OCI-LY7 (cell line): ENCODE measurements at regions not wholly inside any gene's neighbourhood (a gene's known extent, or its start where the extent isn't known, plus 50 kb on each side); places are given as distances from the start of the nearest gene placed in this dataset.

Source experiments
- BruUV-seq: library from RNA; stranded (reverse); fragments of 400-500 nt; replicated peaks from 2 replicates; lab custom pipeline; 2021; lab: Mats Ljungman, UMichigan
- CTCF ChIA-PET: fragments of 300-600 bp; sonication (Branson Sonifier 250); formaldehyde crosslinking; loops from one replicate; lab custom pipeline; 2022; ENCODE audit warnings: antibody characterized with exemption; ENCODE audit not compliant: unreplicated experiment; lab: Charles Lee
- POLR2A ChIA-PET: fragments of 300-600 bp; sonication (Branson Sonifier 250); formaldehyde crosslinking; loops from one replicate; lab custom pipeline; 2022; ENCODE audit warnings: antibody characterized with exemption; lab: Charles Lee
- DNase-seq: peaks from one replicate; pipeline ENCODE4 v3.0.0-alpha.2; 2015; ENCODE audit warnings: low spot score
- H2AFZ ChIP-seq: fragments of 200-600 bp; sonication (generic), shearing (Covaris generic); 2 replicates; pipeline ENCODE4 v1.6.1; 2014; ENCODE audit warnings: mild to moderate bottlenecking, antibody characterized with exemption, low read length, moderate library complexity
- H3K27ac ChIP-seq: fragments of 200-600 bp; sonication (generic); 2 replicates; pipeline ENCODE4 v1.5.1; 2014; ENCODE audit warnings: mixed run types, low read depth, mild to moderate bottlenecking, moderate library complexity, low read length, inconsistent platforms; ENCODE audit not compliant: poor library complexity, severe bottlenecking
- H3K36me3 ChIP-seq: fragments of 200-600 bp; sonication (generic); 2 replicates; pipeline ENCODE4 v1.6.1; 2014; ENCODE audit warnings: mild to moderate bottlenecking, antibody characterized with exemption, low read length, moderate library complexity, mixed read lengths; ENCODE audit not compliant: insufficient read depth
- H3K4me1 ChIP-seq: fragments of 200-600 bp; sonication (generic); 2 replicates; pipeline ENCODE4 v1.5.1; 2014; ENCODE audit warnings: mild to moderate bottlenecking, low read length; ENCODE audit not compliant: insufficient read depth, poor library complexity, severe bottlenecking
- H3K4me2 ChIP-seq: fragments of 200-600 bp; sonication (generic); 2 replicates; pipeline ENCODE4 v1.6.1; 2014; ENCODE audit warnings: mild to moderate bottlenecking, low read length
- H3K4me3 ChIP-seq: fragments of 200-600 bp; sonication (generic); 2 replicates; pipeline ENCODE4 v1.5.1; 2014; ENCODE audit warnings: mild to moderate bottlenecking, low read depth, low read length; ENCODE audit not compliant: poor library complexity, severe bottlenecking
- H3K79me2 ChIP-seq: fragments of 200-600 bp; sonication (generic); 2 replicates; pipeline ENCODE4 v1.6.1; 2016; ENCODE audit warnings: low read depth, mild to moderate bottlenecking, low read length, moderate library complexity, mixed read lengths; ENCODE audit not compliant: insufficient read depth
- H3K9me2 ChIP-seq: fragments of 200-600 bp; sonication (generic); 2 replicates; pipeline ENCODE4 v1.6.1; 2016; ENCODE audit warnings: mild to moderate bottlenecking, low read length, mixed read lengths; ENCODE audit not compliant: insufficient read depth
- H3K9me3 ChIP-seq: fragments of 200-600 bp; sonication (generic); 2 replicates; pipeline ENCODE4 v1.6.1; 2014; ENCODE audit warnings: mild to moderate bottlenecking, mixed run types, low read length, mixed read lengths
- H4K20me1 ChIP-seq: fragments of 200-600 bp; sonication (generic); 2 replicates; pipeline ENCODE4 v1.6.1; 2014; ENCODE audit warnings: mild to moderate bottlenecking, antibody characterized with exemption, low read length, moderate library complexity, mixed read lengths; ENCODE audit not compliant: insufficient read depth
- CTCF ChIP-seq: fragments of 200-600 bp; sonication (generic); conservative IDR thresholded peaks from 2 replicates; pipeline ENCODE4 v1.5.1; 2014; ENCODE audit warnings: mild to moderate bottlenecking, antibody characterized with exemption, low read length, moderate library complexity, mixed read lengths
- EZH2phosphoT487 ChIP-seq: fragments of 200-600 bp; sonication (generic); IDR thresholded peaks from 2 replicates; pipeline ENCODE4 v1.6.1; 2018; ENCODE audit warnings: low read depth, borderline replicate concordance, mild to moderate bottlenecking, mixed run types, antibody characterized with exemption, low read length, moderate library complexity, mixed read lengths
- intact Hi-C: fragments of 100-400 bp; cut with micrococcal nuclease; formaldehyde crosslinking; loops from one replicate; pipeline ENCODE4 v1.10.0; 2022; ENCODE audit not compliant: unreplicated experiment

- Histone ChIP-seq H3K79me2 (no peaks in the 10 kb centered on the region), H3K36me3 (no peaks in the 10 kb centered on the region), H3K9me3 (no peaks in the 10 kb centered on the region), H4K20me1 (no peaks in the 10 kb centered on the region), H3K27ac (no peak overlapping the region), H3K4me3 (no peak overlapping the region), H3K9me2 (no peaks in the 10 kb centered on the region), H3K4me1 (no peaks in the 10 kb centered on the region), H2AFZ (no peak overlapping the region), H3K4me2 (no peak overlapping the region)
- ChIA-PET CTCF (no interaction called here), POLR2A (interaction anchor here (0.5 to 0.7 kb wide), 3 partner anchors 25 to 204 kb away, joined by 3 to 5 read pairs (median 3); no protein-coding TSS in a partner anchor)
- intact Hi-C loops, result no loop called here
- TF ChIP-seq CTCF (no peak), EZH2phosphoT487 (no peak)
- no TSS peak for BruUV-seq
- no peak for DNase-seq
These were observed 74.7 kb upstream of the AKT3 start for GRCh38 chr1:243924588-243925349.

GRCh38 chr1:243924188-243924587 lies 74.1 kb upstream of the AKT3 start:
- ChIA-PET CTCF (no interaction called here), POLR2A (interaction anchor here (0.5 to 0.7 kb wide), 2 partner anchors 165 to 204 kb away, joined by 3 to 5 read pairs; no protein-coding TSS in a partner anchor)
- BruUV-seq, result no TSS peak

More at GRCh38 chr1:243924188-243924587, 74.1 kb upstream of the AKT3 start:
- TF ChIP-seq CTCF, result no peak
- TF ChIP-seq EZH2phosphoT487, result no peak
- DNase-seq, result no peak
- Histone ChIP-seq H3K79me2 (no peaks in the 10 kb centered on the region), H3K4me3 (no peak overlapping the region), H3K9me3 (no peaks in the 10 kb centered on the region), H3K4me2 (no peak overlapping the region), H3K27ac (no peak overlapping the region), H2AFZ (no peak overlapping the region), H3K4me1 (no peaks in the 10 kb centered on the region), H3K36me3 (no peaks in the 10 kb centered on the region), H3K9me2 (no peaks in the 10 kb centered on the region), H4K20me1 (no peaks in the 10 kb centered on the region)
- intact Hi-C loops, result no loop called here
